G401.6 (cell line): ENCODE measurements at regions not wholly inside any gene's neighbourhood (a gene's known extent, or its start where the extent isn't known, plus 50 kb on each side); places are given as distances from the start of the nearest gene placed in this dataset.
"Not testable (repeated sequence)": the region's sequence is repeated elsewhere in the genome, so short reads cannot be mapped to it uniquely, and the experiment has no call there.

Source experiments
- FAIRE-seq: peaks from 2 replicates; lab custom pipeline; 2012; peaks lifted over from hg19 to GRCh38; lab: Jason Lieb, UNC

GRCh38 chr6:48611332-48611731 lies 500.3 kb upstream of the PTCHD4 start:
- FAIRE-seq = no peak

DNA sequence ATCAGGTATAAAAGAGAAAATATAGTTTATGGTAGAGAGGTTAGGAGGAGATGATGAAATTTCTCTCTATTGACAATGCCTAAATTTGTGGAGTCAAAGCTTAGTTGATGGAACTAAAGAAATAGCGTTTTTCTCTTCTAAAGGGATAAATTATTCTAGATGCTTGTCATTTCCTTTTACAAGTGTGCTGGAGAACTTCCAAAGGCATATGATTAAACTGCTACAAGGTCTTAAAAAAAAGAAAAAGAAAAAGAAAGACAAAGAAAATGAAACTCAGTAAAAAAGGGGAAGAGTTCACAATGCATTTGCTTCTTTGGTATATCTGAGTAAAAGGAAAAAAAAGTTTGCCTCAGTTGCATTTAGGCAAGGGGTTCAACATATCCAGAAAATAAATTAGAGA lies 499.8 kb upstream of the PTCHD4 start:
- no peak for FAIRE-seq

DNA sequence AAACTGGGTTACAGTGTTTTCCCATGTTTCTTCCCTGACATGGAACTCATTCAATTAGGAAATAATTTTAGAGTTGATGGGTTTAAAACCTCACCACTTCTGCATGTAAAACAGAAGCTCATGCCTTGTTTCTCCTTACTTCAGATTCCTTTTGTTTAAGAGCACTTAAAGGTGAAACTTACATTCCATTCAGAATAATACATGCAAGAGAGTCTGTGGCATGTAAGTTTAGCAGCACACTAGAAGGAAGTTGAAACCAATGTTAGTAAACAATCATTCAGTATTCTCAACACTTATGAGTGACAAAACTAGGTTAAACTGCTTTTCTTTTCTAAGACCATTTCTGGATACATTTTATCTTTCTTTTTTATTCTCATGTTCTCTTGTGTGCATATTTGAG lies 495.6 kb upstream of the PTCHD4 start:
- FAIRE-seq = no peak

DNA sequence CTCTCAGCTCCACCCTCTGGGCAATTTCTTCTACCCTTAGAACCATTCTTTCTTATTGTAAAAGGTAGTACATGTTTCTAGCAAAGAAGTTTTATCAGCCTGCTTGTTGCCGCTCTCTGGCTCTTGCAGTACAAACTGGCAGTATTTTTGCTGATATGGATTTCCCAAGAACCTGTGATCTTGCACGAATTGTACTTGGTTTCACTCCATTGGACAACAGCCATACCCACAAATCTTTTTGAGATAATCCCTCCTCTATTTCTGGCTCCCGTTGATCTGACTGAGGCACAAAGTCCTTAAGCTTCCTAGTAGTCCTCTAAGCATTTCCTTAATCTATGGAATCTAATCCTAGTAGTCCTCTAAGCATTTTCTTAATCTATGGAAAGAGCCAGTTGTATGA lies 487.0 kb upstream of the PTCHD4 start:
- FAIRE-seq = no peak

- no peak for FAIRE-seq
These were observed 485.8 kb upstream of the PTCHD4 start for GRCh38 chr6:48596830-48597229.

DNA sequence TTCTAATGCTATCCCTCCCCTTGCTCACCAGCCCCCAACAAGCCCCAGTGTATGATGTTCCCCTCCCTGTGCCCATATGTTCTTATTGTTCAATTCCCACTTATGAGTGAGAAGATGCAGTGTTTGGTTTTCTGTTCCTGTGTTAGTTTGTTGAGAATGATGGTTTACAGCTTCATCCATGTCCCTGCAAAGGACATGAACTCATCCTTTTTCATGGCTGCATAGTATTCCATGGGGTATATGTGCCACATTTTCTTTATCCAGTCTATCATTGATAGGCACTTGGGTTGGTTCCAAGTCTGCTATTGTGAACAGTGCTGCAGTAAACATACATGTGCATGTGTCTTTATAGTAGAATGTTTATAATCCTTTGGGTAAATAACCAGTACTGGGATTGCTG lies 480.2 kb upstream of the PTCHD4 start:
- FAIRE-seq = not testable (repeated sequence)

DNA sequence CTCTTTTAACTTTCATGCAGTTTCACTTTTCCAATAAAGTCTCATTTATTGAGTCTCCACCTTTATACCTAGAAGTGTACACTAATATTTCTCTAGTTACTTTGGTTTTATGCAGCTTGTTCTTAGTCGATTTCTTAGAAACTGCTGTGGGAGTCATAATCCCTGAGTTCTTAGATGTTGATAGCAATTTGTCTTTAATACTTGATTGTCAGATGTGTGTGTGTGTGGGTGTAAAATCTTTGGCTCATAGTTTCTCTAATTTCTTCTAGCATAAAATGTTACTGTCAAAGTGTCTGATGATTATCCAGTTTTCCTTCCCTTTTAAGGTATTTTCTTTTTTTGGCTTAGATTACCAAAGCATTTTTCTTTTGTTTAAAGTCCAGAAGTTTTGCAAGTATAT lies 473.8 kb upstream of the PTCHD4 start:
- FAIRE-seq = no peak

GRCh38 chr6:48570656-48571055 lies 459.7 kb upstream of the PTCHD4 start:
- FAIRE-seq = no peak

GRCh38 chr6:48568856-48569255 lies 457.9 kb upstream of the PTCHD4 start:
- no peak for FAIRE-seq

DNA sequence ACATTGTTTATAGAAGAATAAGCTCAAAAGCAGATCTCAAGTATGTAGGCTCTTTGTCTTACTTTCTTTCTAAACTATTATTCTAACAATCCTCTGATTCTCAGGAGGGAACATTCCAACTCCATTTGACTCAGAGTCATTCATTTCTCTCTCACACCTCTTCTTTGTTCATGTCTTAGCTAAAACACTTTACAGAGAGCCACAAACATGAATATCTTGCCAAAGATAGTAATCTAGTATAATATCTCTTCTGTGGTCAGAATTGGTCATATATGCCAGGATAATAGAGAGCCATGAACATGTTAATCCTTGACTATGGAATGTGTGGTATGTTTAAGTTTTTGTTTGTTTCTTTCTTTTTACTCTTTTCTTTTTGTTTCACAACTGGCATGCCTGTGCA lies 456.0 kb upstream of the PTCHD4 start:
- FAIRE-seq = no peak

GRCh38 chr6:48564036-48564820 lies 453.2 kb upstream of the PTCHD4 start:
- no peak for FAIRE-seq

- no peak for FAIRE-seq
These were observed 452.4 kb upstream of the PTCHD4 start for GRCh38 chr6:48563433-48563832.

- no peak for FAIRE-seq
These were observed 449.4 kb upstream of the PTCHD4 start for GRCh38 chr6:48560408-48560807.

GRCh38 chr6:48553467-48554189 lies 442.6 kb upstream of the PTCHD4 start:
- FAIRE-seq = no peak

DNA sequence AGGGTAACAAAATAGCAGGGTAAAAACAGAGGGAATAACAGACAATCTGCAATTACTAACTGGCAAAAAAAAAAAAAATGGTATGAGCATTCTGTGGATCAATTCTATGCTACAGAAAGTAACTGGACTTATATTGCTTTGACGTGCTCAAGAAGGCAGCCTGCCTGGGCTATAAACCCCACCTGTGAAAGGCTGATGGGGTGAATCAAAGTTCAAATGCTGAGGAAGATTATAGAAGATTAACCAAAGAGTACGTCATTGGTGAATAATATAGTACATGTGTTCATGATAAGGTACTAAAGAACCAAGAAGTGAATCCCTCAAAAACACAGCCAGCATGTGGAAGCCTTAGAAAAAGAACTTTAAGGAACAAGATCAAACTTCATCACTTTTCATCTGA lies 441.9 kb upstream of the PTCHD4 start:
- FAIRE-seq = no peak

GRCh38 chr6:48550603-48551002 lies 439.6 kb upstream of the PTCHD4 start:
- FAIRE-seq = no peak

GRCh38 chr6:48542191-48542590 lies 431.2 kb upstream of the PTCHD4 start:
- no peak for FAIRE-seq

- FAIRE-seq = no peak
These were observed 430.7 kb upstream of the PTCHD4 start for GRCh38 chr6:48541649-48542048.

DNA sequence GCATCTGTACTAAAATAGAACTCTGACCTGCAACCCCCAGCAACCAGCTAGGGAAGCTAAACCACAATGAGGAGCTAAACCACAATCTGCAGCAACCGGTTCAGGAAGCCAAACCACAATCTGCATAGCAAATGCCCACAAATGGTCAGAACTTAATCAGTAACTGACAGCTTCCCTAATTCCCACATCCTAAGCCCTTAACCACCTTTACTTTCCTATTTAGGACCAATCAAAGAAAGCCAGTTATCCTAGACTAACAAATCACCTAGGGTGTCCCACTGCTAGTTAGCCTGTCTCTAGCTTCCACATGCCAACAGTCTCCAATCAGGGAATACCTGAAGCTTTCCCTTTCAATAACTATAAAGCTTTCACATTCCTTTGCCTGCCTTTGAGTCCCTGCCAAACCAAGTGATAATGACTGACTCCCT lies 424.6 kb upstream of the PTCHD4 start:
- no peak for FAIRE-seq

DNA sequence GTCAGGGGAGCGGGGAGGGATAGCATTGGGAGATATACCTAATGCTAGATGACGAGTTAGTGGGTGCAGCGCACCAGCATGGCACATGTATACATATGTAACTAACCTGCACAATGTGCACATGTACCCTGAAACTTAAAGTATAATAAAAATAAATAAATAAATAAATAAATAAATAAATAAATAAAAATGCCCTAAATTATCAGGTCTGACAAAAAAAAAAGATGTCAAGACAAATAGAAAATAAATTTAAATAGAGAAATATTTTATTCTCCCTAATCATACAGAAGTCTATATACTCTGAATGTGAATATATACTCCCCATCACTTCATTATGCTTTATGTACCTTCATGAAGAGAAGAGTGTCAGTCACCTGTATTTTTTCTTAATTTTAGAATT lies 420.0 kb upstream of the PTCHD4 start:
- FAIRE-seq = not testable (repeated sequence)

DNA sequence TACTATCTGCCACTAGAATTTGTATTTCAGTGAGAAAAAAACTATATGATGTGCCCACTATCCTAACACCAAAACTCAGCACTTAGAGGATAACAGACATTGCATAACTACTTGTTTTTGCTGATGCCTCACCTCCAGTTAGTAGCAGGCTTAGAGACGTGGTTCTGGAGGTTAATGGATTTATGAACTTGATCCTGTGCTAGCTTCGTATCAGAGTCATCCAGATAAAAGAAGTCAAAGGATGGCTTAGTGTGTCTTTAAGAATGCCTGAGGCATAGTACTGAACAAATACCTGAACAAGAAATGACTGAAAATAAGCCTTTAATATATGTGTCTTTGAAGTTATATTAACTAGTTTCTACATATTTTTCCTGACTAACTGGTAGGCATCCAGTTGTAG lies 414.9 kb upstream of the PTCHD4 start:
- FAIRE-seq = no peak

DNA sequence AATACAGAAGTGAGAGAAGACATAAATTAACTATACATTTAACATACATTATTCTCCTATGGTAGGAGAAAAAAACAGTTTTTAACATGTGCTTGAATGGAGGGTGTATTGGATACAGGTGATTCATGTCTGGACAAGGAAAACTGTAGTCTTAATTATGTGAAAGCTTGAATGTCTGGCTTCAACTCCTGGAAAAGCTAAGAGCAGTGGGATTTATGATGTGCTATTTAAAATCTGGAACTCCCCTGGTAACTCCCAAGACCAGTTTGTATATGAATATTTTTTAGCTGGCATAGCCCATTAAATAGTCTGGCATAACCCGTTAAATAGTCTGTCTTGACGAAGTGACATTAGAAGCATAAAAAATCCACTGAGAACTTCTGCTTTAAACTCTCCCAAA lies 410.0 kb upstream of the PTCHD4 start:
- no peak for FAIRE-seq

DNA sequence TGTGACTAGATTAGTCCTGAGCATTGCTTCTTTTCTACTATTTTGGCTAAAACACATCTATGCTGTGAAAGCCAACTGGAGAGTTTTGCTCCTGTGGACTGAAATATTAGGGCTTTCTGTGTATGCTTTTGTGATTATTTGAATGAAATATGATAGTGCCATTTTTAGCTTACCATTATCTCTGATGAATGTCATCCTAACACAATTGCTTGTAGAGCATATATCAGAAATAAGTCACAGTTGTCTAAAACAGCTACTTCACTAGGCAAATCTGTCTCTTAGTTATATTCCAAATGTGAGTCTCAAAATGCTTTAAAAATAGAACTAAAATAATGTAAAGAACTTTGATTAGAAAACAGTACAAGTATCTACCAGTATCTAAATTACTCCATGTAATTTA lies 401.4 kb upstream of the PTCHD4 start:
- no peak for FAIRE-seq

DNA sequence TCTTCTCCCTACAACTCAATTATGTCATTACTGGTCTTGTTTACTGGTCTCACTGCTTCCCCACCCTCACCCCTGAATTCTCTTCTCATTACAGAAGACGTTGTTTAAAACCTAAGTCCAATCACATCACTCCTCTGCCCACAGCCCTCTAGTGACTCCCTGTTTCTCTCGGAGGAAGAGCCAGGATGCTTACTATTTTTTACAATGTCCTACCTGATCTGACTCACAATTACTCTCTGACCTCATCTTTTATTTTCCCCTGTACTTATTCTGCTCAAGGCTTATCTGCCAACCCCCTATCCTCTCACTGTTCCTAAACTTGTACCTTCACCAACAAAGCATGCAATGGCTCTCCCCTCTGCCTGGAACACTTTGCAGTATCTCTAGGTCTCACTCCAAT lies 400.4 kb upstream of the PTCHD4 start:
- no peak for FAIRE-seq
